ENCODE measurements at regions not wholly inside any gene's neighbourhood (a gene's known extent, or its start where the extent isn't known, plus 50 kb on each side); places are given as distances from the start of the nearest gene placed in this dataset.

- Histone ChIP-seq H3K4me1 (replicated peaks) (no peaks in the 10 kb centered on the region), H3K4me3 (no peak overlapping the region), H3K36me3 (no peaks in the 10 kb centered on the region), H3K9me3 (replicated peaks) (no peaks in the 10 kb centered on the region), H3K27me3 (replicated peaks) (no peaks in the 10 kb centered on the region; the same call in 1 of the 2 replicates), H3K27ac (no peak overlapping the region)
- DNase-seq (ENCODE audit: low read depth in 1 of 2, low spot score in 2 of 2) = no peak
Observed at GRCh38 chr10:47241256-47241655, 58.7 kb upstream of the GDF10 start.

DNA sequence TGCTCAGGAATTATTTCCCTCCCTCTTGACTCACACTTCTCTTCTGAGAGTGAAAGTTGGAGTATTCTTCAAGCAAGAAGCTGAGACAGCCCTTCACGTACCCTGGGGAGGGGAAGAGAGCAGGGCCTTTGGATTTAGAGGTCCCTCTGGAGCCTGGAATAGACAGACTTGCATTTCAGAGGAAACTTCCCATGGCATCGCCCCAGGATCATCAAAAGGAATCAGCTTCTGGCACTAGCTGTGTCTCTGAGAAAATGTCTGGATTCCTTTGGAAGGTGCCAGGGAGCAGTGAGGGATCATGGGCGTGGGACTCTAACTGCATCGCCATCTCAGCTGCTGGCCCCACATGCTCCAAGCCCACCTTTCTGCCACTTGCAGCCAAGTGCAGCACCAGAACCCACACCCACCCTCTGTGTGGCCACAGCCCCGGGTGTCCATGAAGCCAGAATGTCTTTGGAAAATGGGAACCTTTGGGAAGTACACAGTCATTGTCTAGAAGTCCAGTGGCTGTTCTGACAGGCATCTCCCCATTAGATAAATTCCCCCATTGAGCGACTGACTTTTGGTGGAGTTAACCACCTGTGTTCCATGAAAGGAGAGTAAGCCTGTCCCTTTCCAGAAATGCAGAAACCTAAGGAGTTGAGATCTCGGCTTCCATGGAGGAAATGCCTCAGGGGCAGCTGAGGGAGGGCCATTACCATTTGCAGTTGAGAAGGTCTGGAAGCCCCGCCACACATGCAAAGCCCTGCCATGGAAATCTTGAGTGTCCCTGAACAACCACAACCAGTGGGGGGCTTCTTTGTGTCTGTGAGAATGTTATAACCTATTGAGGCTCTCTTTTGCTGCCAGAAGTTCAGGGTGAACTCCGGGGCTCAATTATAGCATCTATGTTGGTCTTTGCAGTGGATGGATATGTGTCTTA, 57.8 kb upstream of the GDF10 start:
- no peaks in the 10 kb centered on the region for H3K36me3 ChIP-seq
- no peaks in the 10 kb centered on the region for H3K4me1 ChIP-seq (replicated peaks)
- DNase-seq (ENCODE audit: low read depth in 1 of 2, low spot score in 2 of 2) = no peak
- no peaks in the 10 kb centered on the region; the same call in 1 of the 2 replicates for H3K27me3 ChIP-seq (replicated peaks)
- H3K9me3 ChIP-seq (replicated peaks) = no peaks in the 10 kb centered on the region
- H3K27ac ChIP-seq = no peak overlapping the region
- H3K4me3 ChIP-seq = no peak overlapping the region

DNA sequence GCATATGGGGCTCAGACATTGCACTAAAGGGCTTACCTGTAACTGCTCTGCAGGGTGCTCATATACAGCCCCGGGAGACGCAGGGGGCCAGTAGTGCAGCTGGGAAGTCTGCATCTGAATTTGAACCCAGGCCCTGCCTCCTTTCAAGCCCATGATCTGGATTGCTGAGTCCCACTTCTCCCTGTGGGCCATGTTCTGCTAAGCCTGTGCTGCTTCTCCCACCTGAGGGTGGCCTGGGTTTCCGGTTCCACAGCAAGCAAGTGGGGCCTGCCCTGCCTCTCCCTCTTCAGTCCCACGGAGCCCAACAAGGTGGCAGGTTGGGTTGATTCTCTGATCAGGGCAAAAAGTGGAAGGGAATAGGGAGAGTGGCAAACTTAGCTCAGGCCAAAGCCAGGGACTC, 56.6 kb upstream of the GDF10 start:
- H3K27ac ChIP-seq = no peak overlapping the region

DNA sequence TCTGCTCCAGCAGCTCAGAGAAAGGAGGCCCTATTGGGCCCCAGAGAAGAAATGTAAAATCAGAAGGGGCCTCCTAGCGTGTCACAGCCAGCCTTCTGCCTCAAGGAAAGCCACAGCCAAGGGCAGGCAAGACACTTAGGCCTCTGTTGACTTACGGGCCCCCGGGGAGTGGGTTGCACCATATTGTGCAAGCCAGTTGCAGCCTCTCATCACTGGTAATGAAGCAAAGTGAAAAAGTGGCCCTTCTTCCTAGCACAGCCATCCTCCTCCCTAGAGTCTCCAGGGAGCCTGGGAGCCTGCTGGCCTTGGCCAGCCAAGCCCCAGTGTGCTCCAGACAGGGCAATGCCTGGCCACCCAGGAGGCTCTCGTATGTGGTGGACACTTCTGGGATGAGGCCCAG, 56.2 kb upstream of the GDF10 start:
- H3K27ac ChIP-seq = no peak overlapping the region
- H3K27me3 ChIP-seq (replicated peaks) = no peaks in the 10 kb centered on the region; the same call in 1 of the 2 replicates
- no peak for DNase-seq (ENCODE audit: low read depth in 1 of 2, low spot score in 2 of 2)
- H3K36me3 ChIP-seq = no peaks in the 10 kb centered on the region
- H3K9me3 ChIP-seq (replicated peaks) = no peaks in the 10 kb centered on the region
- no peak overlapping the region for H3K4me3 ChIP-seq
- H3K4me1 ChIP-seq (replicated peaks) = no peaks in the 10 kb centered on the region

More for the DNA sequence above, 56.6 kb upstream of the GDF10 start:
- Histone ChIP-seq H3K9me3 (replicated peaks) (no peaks in the 10 kb centered on the region), H3K4me1 (replicated peaks) (no peaks in the 10 kb centered on the region), H3K27me3 (replicated peaks) (no peaks in the 10 kb centered on the region; the same call in 1 of the 2 replicates), H3K4me3 (no peak overlapping the region), H3K36me3 (no peaks in the 10 kb centered on the region)
- no peak for DNase-seq (ENCODE audit: low read depth in 1 of 2, low spot score in 2 of 2)

DNA sequence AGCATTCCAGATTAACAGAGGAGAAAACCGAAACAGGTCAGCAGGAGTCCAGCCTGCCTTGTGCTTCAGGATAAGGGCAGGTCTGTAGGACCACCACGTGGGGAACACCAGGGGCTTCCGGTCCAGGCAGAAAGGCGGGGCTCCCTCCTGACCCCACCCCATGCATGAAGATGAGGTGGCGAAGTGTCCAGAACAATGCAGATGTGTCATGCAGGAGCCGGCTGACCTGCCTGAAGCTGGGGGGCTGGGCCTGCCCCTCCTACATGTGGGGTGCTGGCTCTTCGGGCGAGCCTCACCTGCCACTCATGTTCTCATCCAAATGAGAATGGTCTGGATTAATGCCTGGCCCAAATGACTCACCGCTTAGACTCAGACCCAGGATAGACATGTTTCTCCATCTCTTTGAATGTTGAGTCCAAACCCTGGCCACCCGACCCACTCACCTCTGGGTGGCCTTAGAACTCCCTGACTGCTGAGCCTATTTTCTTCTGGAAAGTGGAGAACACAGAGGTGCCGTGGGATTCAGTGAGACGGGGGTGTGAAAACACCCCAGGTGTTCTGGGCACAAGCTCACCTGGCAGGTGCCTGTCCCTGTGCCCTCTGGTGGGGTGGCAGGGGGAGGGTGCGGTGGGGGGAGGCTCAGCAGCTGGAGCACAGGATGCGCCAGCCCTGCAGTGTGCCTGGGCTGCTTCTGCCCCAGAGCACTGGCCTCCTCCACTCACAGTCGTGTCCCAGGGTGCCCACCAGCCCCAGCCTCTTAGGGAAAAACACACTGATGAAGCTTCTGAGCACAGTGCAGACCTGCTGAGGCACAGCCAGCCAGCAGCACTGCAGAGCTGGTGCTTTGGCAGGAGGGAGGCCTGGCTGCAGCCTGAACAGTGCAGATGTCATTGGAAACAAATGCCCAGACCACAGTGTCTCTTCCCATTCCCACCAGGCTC, 55.2 kb upstream of the GDF10 start:
- DNase-seq (ENCODE audit: low read depth in 1 of 2, low spot score in 2 of 2) = no peak
- Histone ChIP-seq H3K4me3 (no peak overlapping the region), H3K4me1 (replicated peaks) (no peaks in the 10 kb centered on the region), H3K36me3 (no peaks in the 10 kb centered on the region), H3K27ac (no peak overlapping the region), H3K27me3 (replicated peaks) (no peaks in the 10 kb centered on the region; the same call in 1 of the 2 replicates), H3K9me3 (replicated peaks) (no peaks in the 10 kb centered on the region)

DNA sequence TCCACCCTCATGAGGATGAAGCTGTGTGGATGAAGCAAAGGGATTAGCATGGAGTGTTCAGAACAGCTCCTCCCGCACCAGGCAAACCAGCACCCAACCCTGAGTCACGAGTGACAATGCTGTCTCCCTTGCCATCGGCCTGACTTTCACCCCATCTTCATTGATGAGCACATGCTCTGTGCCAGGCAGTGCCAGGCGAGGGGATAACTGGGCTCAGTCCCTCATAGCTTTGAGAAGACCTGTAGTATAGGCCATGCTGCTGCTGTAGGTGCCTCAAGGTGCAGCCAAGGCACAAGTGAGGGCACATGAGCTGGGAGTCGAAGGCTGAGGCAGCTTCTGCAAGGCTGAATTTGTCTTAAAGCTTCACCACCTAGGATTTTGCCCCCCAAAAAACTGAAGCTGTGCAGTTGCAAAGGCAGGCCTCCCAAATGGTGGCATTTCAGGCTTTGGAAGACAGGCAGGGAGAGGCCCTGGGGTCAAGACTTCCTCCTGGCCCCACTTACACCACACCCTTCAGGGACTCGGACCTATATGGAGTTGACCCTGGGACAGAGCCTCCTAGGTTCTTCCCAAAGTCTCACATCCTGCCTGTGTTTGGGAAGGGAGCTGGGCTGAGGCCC, 54.2 kb upstream of the GDF10 start:
- H3K4me3 ChIP-seq = no peak overlapping the region
- no peaks in the 10 kb centered on the region for H3K9me3 ChIP-seq (replicated peaks)
- no peak overlapping the region for H3K27ac ChIP-seq
- DNase-seq (ENCODE audit: low read depth in 1 of 2, low spot score in 2 of 2) = peak in 1 of 2 experiments; percentile 30
- H3K4me1 ChIP-seq (replicated peaks) = no peaks in the 10 kb centered on the region
- no peaks in the 10 kb centered on the region; the same call in 1 of the 2 replicates for H3K27me3 ChIP-seq (replicated peaks)
- H3K36me3 ChIP-seq = no peaks in the 10 kb centered on the region

- Histone ChIP-seq H3K27me3 (replicated peaks) (no peaks in the 10 kb centered on the region; the same call in 1 of the 2 replicates), H3K27ac (no peak overlapping the region), H3K4me3 (no peak overlapping the region), H3K36me3 (no peaks in the 10 kb centered on the region), H3K4me1 (replicated peaks) (no peaks in the 10 kb centered on the region), H3K9me3 (replicated peaks) (no peaks in the 10 kb centered on the region)
- no peak for DNase-seq (ENCODE audit: low read depth in 1 of 2, low spot score in 2 of 2)
Observed at GRCh38 chr10:47246406-47247147, 53.4 kb upstream of the GDF10 start.

GRCh38 chr10:47247148-47248059, 52.6 kb upstream of the GDF10 start:
- H3K4me1 ChIP-seq (replicated peaks) = no peaks in the 10 kb centered on the region
- no peak overlapping the region for H3K27ac ChIP-seq
- no peak overlapping the region for H3K4me3 ChIP-seq
- DNase-seq (ENCODE audit: low read depth in 1 of 2, low spot score in 2 of 2) = no peak
- no peaks in the 10 kb centered on the region for H3K36me3 ChIP-seq
- H3K9me3 ChIP-seq (replicated peaks) = no peaks in the 10 kb centered on the region
- no peaks in the 10 kb centered on the region for H3K27me3 ChIP-seq (replicated peaks)

DNA sequence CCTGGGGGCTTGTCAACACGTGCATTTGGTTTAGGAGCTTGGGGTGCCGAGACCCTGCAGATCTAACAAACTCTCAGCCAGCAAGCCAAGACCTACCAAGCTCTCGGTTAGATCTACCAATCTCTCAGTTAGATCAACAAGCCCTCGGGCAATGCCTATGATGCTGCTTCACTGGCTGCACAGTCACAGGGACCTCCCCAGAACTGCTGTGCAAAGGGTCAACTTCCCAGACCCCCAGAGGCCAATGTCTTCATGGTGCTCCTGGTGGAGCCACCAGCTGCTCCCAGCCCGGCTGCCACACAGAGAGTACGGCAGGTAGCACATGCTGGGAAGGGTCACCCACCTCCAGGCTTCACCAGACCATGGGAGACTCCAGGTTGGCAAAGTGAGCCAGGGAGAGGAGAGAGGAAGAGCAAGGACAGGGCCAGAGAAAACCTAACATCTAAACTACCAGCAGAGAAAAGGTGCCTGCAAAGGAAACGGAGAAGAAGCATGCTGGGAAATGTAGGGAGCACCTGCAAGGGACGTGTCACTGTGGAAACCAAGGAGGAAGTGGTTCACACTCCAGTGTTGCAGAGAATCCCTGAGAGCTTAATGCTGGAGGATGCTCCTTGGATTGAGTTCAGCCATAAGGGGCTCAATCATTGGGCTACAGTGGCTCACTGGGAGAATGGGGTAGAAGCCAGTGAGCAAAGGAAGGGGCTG, 51.5 kb upstream of the GDF10 start:
- Histone ChIP-seq H3K36me3 (no peaks in the 10 kb centered on the region), H3K27ac (no peak overlapping the region), H3K27me3 (replicated peaks) (no peaks in the 10 kb centered on the region), H3K4me3 (no peak overlapping the region), H3K9me3 (replicated peaks) (no peaks in the 10 kb centered on the region), H3K4me1 (replicated peaks) (peaks cover 5% of the 10 kb centered on the region)
- DNase-seq (ENCODE audit: low read depth in 1 of 2, low spot score in 2 of 2) = no peak

GRCh38 chr10:47249881-47250280, 50.1 kb upstream of the GDF10 start:
- H3K27me3 ChIP-seq (replicated peaks) = no peaks in the 10 kb centered on the region
- H3K9me3 ChIP-seq (replicated peaks) = no peaks in the 10 kb centered on the region

More at GRCh38 chr10:47249881-47250280, 50.1 kb upstream of the GDF10 start:
- Histone ChIP-seq H3K36me3 (no peaks in the 10 kb centered on the region), H3K4me1 (replicated peaks) (peaks cover 19% of the 10 kb centered on the region), H3K4me3 (no peak overlapping the region), H3K27ac (no peak overlapping the region)
- DNase-seq (ENCODE audit: low read depth in 1 of 2, low spot score in 2 of 2) = no peak

Data from SJSA1 (cell line).